GM12892 (cell line): ENCODE measurements at regions not wholly inside any gene's neighbourhood (a gene's known extent, or its start where the extent isn't known, plus 50 kb on each side); places are given as distances from the start of the nearest gene placed in this dataset.

Source experiments
- POLR2A ChIP-seq: IDR thresholded peaks from 2 replicates; pipeline ENCODE4 v1.6.1; 2011; ENCODE audit warnings: low read depth, low read length, control low read depth
- POLR2AphosphoS5 ChIP-seq: IDR thresholded peaks from 2 replicates; pipeline ENCODE4 v1.6.1; 2011; ENCODE audit warnings: low read depth, low read length, control low read depth
- TAF1 ChIP-seq: IDR thresholded peaks from 2 replicates; pipeline ENCODE4 v1.6.1; 2011; ENCODE audit warnings: low read depth, mild to moderate bottlenecking, control low read depth, low read length, borderline replicate concordance

DNA sequence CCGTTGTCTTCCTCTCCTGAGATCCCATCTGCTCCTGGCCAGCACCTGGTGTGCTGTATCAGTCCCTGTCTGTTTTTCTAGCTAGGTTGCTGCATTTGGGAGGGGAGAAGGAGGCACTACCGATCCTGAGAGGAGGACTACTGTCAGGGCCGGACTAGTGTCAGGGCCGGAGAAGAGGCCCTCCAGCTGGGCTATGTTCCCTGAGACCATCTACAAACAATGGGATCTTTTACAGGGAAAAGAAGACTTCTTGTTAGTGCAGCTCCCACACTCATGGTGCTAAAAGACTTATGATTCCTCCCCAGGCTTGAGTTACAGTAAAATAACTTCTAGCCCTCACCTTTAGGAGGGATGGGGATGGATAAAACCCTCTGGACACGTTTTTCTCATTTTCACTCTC, 141.0 kb upstream of the TNR start:
- TF ChIP-seq TAF1: no peak
- TF ChIP-seq POLR2AphosphoS5: no peak
- TF ChIP-seq POLR2A: no peak
